Breast epithelium (tissue), 3 donors: ENCODE measurements at regions not wholly inside any gene's neighbourhood (a gene's known extent, or its start where the extent isn't known, plus 50 kb on each side); places are given as distances from the start of the nearest gene placed in this dataset.
"Not testable (repeated sequence)": the region's sequence is repeated elsewhere in the genome, so short reads cannot be mapped to it uniquely, and the experiment has no call there.

Experiments used
- POLR2A ChIP-seq: fragments of 450-650 bp; IDR thresholded peaks from one replicate; pipeline ENCODE4 v1.6.1; 2016; ENCODE audit warnings: antibody characterized with exemption, mild to moderate bottlenecking, moderate library complexity
- TF ChIP-seq, protein P1 (sequence below), 3 donors: fragments of 450-650 bp; IDR thresholded peaks; one replicate each; pipeline ENCODE4 v1.5.1; 2016 to 2017; ENCODE audit warnings: antibody characterized with exemption in 3 of 3, mild to moderate bottlenecking in 3 of 3, moderate library complexity in 3 of 3

DNA sequence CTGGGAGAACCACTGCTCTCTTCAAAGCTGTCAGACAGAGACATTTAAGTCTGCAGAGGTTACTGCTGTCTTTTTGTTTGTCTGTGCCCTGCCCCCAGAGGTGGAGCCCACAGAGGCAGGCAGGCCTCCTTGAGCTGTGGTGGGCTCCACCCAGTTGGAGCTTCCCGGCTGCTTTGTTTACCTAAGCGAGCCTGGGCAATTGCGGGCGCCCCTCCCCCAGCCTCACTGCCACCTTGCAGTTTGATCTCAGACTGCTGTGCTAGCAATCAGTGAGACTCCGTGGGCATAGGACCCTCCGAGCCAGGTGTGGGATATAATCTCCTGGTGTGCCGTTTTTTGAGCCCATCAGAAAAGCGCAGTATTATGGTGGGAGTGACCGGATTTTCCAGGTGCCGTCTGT lies 90.3 kb downstream of the TDRD15 start:
- TF ChIP-seq, protein P1, sequence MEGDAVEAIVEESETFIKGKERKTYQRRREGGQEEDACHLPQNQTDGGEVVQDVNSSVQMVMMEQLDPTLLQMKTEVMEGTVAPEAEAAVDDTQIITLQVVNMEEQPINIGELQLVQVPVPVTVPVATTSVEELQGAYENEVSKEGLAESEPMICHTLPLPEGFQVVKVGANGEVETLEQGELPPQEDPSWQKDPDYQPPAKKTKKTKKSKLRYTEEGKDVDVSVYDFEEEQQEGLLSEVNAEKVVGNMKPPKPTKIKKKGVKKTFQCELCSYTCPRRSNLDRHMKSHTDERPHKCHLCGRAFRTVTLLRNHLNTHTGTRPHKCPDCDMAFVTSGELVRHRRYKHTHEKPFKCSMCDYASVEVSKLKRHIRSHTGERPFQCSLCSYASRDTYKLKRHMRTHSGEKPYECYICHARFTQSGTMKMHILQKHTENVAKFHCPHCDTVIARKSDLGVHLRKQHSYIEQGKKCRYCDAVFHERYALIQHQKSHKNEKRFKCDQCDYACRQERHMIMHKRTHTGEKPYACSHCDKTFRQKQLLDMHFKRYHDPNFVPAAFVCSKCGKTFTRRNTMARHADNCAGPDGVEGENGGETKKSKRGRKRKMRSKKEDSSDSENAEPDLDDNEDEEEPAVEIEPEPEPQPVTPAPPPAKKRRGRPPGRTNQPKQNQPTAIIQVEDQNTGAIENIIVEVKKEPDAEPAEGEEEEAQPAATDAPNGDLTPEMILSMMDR (IDR thresholded peaks at IDR 0.05) = not testable (repeated sequence)
- not testable (repeated sequence) for TF ChIP-seq POLR2A
